HG03175 (cell line): ENCODE measurements at regions not wholly inside any gene's neighbourhood (a gene's known extent, or its start where the extent isn't known, plus 50 kb on each side); places are given as distances from the start of the nearest gene placed in this dataset.

Source experiments
- ATAC-seq: cut with Tn5 transposase; IDR thresholded peaks from one replicate; pipeline ENCODE4 v1.9.1; 2021; ENCODE audit warnings: mild to moderate bottlenecking, moderate library complexity; ENCODE audit not compliant: unreplicated experiment

- no peak for ATAC-seq
Observed at GRCh38 chr2:30339071-30339470, 107.7 kb downstream of the LBH start.

- ATAC-seq, result no peak
Observed at GRCh38 chr2:30341500-30342267, 105.4 kb upstream of the LCLAT1 start.

- ATAC-seq, result no peak
Observed at GRCh38 chr2:30346471-30347169, 100.4 kb upstream of the LCLAT1 start.

- no peak for ATAC-seq
Observed at GRCh38 chr2:30348825-30349224, 98.2 kb upstream of the LCLAT1 start.

DNA sequence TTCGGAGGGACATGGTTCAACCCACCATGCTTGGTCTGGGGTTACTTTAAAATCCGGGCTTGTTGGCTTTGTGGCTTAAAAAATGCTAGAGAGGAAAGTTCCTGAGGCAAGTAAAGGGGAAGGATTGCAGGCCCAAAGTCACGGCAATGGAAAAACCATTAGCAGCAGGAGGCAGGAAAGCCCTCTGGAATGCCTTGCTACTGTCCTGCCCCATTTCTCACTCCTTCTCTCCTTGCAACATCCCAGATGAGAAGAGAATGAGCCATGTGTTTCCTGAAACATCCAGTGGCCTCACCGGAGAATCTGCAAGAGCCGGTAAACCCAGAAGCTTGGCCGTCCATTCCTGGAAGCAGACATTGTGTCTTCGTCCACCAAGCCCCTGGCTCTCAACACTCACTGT, 97.4 kb upstream of the LCLAT1 start:
- ATAC-seq, result no peak

GRCh38 chr2:30351116-30351515, 95.9 kb upstream of the LCLAT1 start:
- ATAC-seq, result no peak

GRCh38 chr2:30351949-30352348, 95.1 kb upstream of the LCLAT1 start:
- no peak for ATAC-seq

GRCh38 chr2:30354150-30354549, 92.9 kb upstream of the LCLAT1 start:
- ATAC-seq, result no peak

GRCh38 chr2:30354621-30355020, 92.4 kb upstream of the LCLAT1 start:
- ATAC-seq, result no peak

GRCh38 chr2:30355306-30355705, 91.7 kb upstream of the LCLAT1 start:
- ATAC-seq, result no peak

GRCh38 chr2:30356071-30356470, 91.0 kb upstream of the LCLAT1 start:
- ATAC-seq, result no peak

GRCh38 chr2:30356776-30357175, 90.3 kb upstream of the LCLAT1 start:
- no peak for ATAC-seq

- no peak for ATAC-seq
Observed at GRCh38 chr2:30358351-30358750, 88.7 kb upstream of the LCLAT1 start.

GRCh38 chr2:30358842-30359241, 88.2 kb upstream of the LCLAT1 start:
- no peak for ATAC-seq

DNA sequence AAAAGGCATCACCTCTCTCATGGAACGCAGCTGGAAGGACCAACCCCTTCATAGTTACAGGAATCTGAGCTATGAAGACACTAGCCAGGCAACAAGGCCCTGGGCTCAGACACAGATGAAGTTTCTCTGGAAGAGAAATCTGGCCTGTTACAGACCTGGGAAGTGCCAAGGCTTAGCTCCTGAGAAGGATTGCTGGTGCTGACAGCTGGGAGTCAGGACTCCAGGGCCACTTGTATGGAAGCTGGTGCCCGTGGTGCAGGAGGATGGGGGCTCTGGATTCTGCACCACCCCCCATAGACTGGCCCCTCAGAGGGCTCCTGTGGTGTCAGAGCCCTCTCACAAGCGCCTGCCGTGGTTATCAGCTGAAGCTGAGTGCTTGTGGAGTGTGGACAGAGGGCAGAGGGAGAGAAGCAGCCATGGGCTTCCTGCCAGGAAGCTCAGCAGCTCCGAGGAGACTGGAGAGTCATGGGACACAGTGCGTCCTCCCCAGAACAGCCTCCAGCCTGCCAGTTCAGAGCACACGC, 87.3 kb upstream of the LCLAT1 start:
- no peak for ATAC-seq

- no peak for ATAC-seq
Observed at GRCh38 chr2:30361751-30362394, 85.2 kb upstream of the LCLAT1 start.

- ATAC-seq, result no peak
Observed at GRCh38 chr2:30362468-30363081, 84.5 kb upstream of the LCLAT1 start.

- no peak for ATAC-seq
Observed at GRCh38 chr2:30363406-30363805, 83.6 kb upstream of the LCLAT1 start.

DNA sequence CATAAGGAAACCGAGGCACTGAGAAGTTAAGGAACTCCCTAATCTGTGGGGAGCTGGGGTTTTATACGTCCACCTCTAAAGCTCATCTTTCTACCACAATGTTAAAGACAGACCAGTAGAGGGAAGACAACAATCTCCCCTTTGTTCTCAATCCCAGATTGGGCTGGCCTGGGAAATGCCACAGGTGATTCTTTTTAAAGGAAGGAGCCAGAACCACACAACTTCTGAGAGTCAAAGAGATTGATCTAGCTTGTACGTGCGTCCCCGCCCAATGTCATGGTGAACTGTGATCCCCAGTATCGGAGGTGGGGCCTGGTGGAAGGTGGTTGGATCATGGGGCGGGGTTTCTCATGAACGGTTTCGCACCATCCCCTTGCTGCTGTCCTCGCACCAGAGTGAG, 81.8 kb upstream of the LCLAT1 start:
- no peak for ATAC-seq

DNA sequence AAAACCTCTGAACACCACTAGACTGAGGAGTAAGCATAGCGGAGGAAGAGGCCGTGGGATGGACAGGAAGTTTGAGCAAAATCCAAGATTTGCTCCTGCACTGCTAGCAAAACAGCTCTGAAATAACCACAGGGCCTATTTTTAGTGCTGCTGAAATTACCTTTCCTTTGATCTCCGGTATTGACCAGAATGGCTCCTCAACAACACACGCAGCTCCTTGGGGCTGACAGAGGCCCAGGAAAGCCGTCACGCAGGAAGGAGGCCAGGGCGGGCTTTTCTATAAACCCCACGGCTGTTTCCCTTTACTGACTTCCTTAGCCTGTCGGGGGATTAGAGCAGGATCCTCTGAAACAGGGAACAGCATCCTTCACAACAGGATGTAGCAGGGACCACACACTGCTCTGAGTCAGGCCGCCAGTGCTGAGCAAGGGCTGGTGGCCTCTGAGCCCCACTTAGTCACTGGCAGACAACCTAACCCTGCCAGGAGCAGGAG, 80.8 kb upstream of the LCLAT1 start:
- no peak for ATAC-seq
